ENCODE measurements at regions not wholly inside any gene's neighbourhood (a gene's known extent, or its start where the extent isn't known, plus 50 kb on each side); places are given as distances from the start of the nearest gene placed in this dataset.

- TF ChIP-seq EZH2 (IDR thresholded peaks at IDR 0.05; ENCODE audit: low read depth), result no peak
- TF ChIP-seq, protein P1, sequence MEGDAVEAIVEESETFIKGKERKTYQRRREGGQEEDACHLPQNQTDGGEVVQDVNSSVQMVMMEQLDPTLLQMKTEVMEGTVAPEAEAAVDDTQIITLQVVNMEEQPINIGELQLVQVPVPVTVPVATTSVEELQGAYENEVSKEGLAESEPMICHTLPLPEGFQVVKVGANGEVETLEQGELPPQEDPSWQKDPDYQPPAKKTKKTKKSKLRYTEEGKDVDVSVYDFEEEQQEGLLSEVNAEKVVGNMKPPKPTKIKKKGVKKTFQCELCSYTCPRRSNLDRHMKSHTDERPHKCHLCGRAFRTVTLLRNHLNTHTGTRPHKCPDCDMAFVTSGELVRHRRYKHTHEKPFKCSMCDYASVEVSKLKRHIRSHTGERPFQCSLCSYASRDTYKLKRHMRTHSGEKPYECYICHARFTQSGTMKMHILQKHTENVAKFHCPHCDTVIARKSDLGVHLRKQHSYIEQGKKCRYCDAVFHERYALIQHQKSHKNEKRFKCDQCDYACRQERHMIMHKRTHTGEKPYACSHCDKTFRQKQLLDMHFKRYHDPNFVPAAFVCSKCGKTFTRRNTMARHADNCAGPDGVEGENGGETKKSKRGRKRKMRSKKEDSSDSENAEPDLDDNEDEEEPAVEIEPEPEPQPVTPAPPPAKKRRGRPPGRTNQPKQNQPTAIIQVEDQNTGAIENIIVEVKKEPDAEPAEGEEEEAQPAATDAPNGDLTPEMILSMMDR (conservative IDR thresholded peaks at IDR 0.05), result no peak
Measured at GRCh38 chr6:14767226-14767625, 478.6 kb upstream of the JARID2 start.
